SK-MEL-5 (cell line): ENCODE measurements at regions not wholly inside any gene's neighbourhood (a gene's known extent, or its start where the extent isn't known, plus 50 kb on each side); places are given as distances from the start of the nearest gene placed in this dataset.

Experiments used
- DNase-seq: peaks from one replicate; pipeline ENCODE4 v3.0.0-alpha.2; 2016; ENCODE audit warnings: low read depth, low spot score
- in situ Hi-C: cut with HindIII; loops from 2 replicates; pipeline ENCODE4 v1.10.0; 2016; ENCODE audit warnings: low sequenced_read_pairs, high pct_unique_total_duplicates, low pct_unique_long_range_greater_than_20kb

- DNase-seq: no peak
- in situ Hi-C loops: no loop called here
These were observed 163.3 kb upstream of the DIO3 start for GRCh38 chr14:101398011-101398410.

GRCh38 chr14:101399737-101400517 lies 161.4 kb upstream of the DIO3 start:
- no peak for DNase-seq
- in situ Hi-C loops: no loop called here

- in situ Hi-C loops: no loop called here
- DNase-seq: no peak
These were observed 160.5 kb upstream of the DIO3 start for GRCh38 chr14:101400830-101401229.

GRCh38 chr14:101402936-101403660 lies 158.2 kb upstream of the DIO3 start:
- in situ Hi-C loops: no loop called here
- DNase-seq: no peak

- in situ Hi-C loops: no loop called here
- no peak for DNase-seq
These were observed 156.7 kb upstream of the DIO3 start for GRCh38 chr14:101404426-101405170.

- in situ Hi-C loops: no loop called here
- DNase-seq: no peak
These were observed 156.0 kb upstream of the DIO3 start for GRCh38 chr14:101405171-101405883.

GRCh38 chr14:101406921-101407320 lies 154.4 kb upstream of the DIO3 start:
- no peak for DNase-seq
- in situ Hi-C loops: no loop called here

GRCh38 chr14:101407328-101407727 lies 154.0 kb upstream of the DIO3 start:
- in situ Hi-C loops: no loop called here
- DNase-seq: no peak

- DNase-seq: no peak
These were observed 153.0 kb upstream of the DIO3 start for GRCh38 chr14:101408077-101408831.

GRCh38 chr14:101409006-101409543 lies 152.2 kb upstream of the DIO3 start:
- in situ Hi-C loops: no loop called here
- DNase-seq: no peak

More at GRCh38 chr14:101408077-101408831, 153.0 kb upstream of the DIO3 start:
- in situ Hi-C loops: no loop called here

- in situ Hi-C loops: no loop called here
- no peak for DNase-seq
These were observed 151.2 kb upstream of the DIO3 start for GRCh38 chr14:101410126-101410525.

- no peak for DNase-seq
- in situ Hi-C loops: no loop called here
These were observed 150.1 kb upstream of the DIO3 start for GRCh38 chr14:101411151-101411550.

- in situ Hi-C loops: no loop called here
- no peak for DNase-seq
These were observed 149.5 kb upstream of the DIO3 start for GRCh38 chr14:101411779-101412178.

- in situ Hi-C loops: no loop called here
- no peak for DNase-seq
These were observed 148.6 kb upstream of the DIO3 start for GRCh38 chr14:101412739-101413138.

- in situ Hi-C loops: no loop called here
- no peak for DNase-seq
These were observed 143.9 kb upstream of the DIO3 start for GRCh38 chr14:101417434-101417833.

- in situ Hi-C loops: no loop called here
- no peak for DNase-seq
These were observed 142.7 kb upstream of the DIO3 start for GRCh38 chr14:101418601-101419000.

GRCh38 chr14:101426466-101426865 lies 134.8 kb upstream of the DIO3 start:
- no peak for DNase-seq
- in situ Hi-C loops: no loop called here
